GM23248 (cell line): ENCODE measurements at regions not wholly inside any gene's neighbourhood (a gene's known extent, or its start where the extent isn't known, plus 50 kb on each side); places are given as distances from the start of the nearest gene placed in this dataset.

Experiments used
- EZH2 ChIP-seq: fragments of 200-600 bp; sonication (generic); IDR thresholded peaks from 2 replicates; pipeline ENCODE4 v1.6.1; 2018; ENCODE audit warnings: antibody characterized with exemption, mild to moderate bottlenecking; ENCODE audit not compliant: insufficient read depth, poor library complexity, severe bottlenecking
- EZH2phosphoT487 ChIP-seq: fragments of 200-600 bp; sonication (generic); IDR thresholded peaks from 2 replicates; pipeline ENCODE4 v1.6.1; 2018; ENCODE audit warnings: antibody characterized with exemption, moderate library complexity, mild to moderate bottlenecking, low read depth; ENCODE audit not compliant: insufficient read depth

DNA sequence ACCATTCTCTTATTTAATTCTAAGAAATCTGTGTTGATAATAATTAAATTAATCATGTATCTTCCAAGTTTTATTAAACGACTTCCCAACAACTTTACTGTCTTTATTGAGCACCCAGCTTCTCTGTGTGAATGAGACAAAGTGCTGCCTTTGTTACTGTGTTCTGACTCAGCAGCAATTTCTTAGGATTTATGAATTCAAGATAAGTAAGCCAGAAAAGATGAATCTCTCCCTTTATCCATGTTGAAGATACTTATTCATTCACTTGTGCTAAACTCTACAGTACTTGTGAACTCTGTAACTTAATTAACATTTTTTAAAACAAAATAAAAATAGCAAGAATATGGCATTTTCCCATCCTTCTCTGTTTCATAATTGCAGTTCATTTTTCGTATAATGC, 1403.3 kb upstream of the DDX18 start:
- TF ChIP-seq EZH2 (no peak), EZH2phosphoT487 (no peak)
